ENCODE measurements at regions not wholly inside any gene's neighbourhood (a gene's known extent, or its start where the extent isn't known, plus 50 kb on each side); places are given as distances from the start of the nearest gene placed in this dataset.
A peak's percentile ranks its signal among the peaks of the same experiment; 100 is the strongest.

GRCh38 chr9:28688172-28688571 lies 1114.9 kb upstream of the C9orf72 start (continued):
- TF ChIP-seq CHD7 (IDR thresholded peaks at IDR 0.05; ENCODE audit: insufficient replicate concordance, low read length) (peak; percentile 77), NANOG (IDR thresholded peaks at IDR 0.05; ENCODE audit: insufficient read depth, low read depth, low read length, poor library complexity, severe bottlenecking) (peak; percentile 42), TEAD4 (IDR thresholded peaks at IDR 0.05; ENCODE audit: low read depth, low read length) (0 out of 2 replicates have a peak, but pooled peaks have one; percentile 23), SP1 (IDR thresholded peaks at IDR 0.05; ENCODE audit: low read depth, low read length) (no peak), POLR2A (IDR thresholded peaks at IDR 0.05; ENCODE audit: control extremely low read depth in 1 of 2, low read depth in 2 of 2, low read length in 2 of 2) (no peak), BCL11A (IDR thresholded peaks at IDR 0.05; ENCODE audit: low read depth in 2 of 2, low read length in 2 of 2) (no peak), RAD21 (IDR thresholded peaks at IDR 0.05 in 1 of 2, conservative IDR thresholded peaks at IDR 0.05 in 1 of 2; ENCODE audit: low read depth in 2 of 2, low read length in 2 of 2) (no peak)
